Mesendoderm (in vitro differentiated cells): ENCODE measurements at regions not wholly inside any gene's neighbourhood (a gene's known extent, or its start where the extent isn't known, plus 50 kb on each side); places are given as distances from the start of the nearest gene placed in this dataset.

Source experiments
- DNase-seq: peaks from one replicate; pipeline ENCODE4 v3.0.0; 2013
- H2AK5ac ChIP-seq: 2 replicates; pipeline ENCODE4 v1.6.1; 2013; ENCODE audit warnings: low read length, inconsistent platforms
- H2BK120ac ChIP-seq: 2 replicates; pipeline ENCODE4 v1.6.1; 2013; ENCODE audit warnings: low read depth, mild to moderate bottlenecking, low read length, moderate library complexity, mixed read lengths
- H2BK15ac ChIP-seq: replicated peaks from 2 replicates; pipeline ENCODE4 v1.6.1; 2013; ENCODE audit warnings: low read depth, mild to moderate bottlenecking, moderate library complexity
- H2BK5ac ChIP-seq: 2 replicates; pipeline ENCODE4 v1.6.1; 2013; ENCODE audit warnings: low read length, inconsistent platforms
- H3K18ac ChIP-seq: 2 replicates; pipeline ENCODE4 v1.6.1; 2013; ENCODE audit warnings: mild to moderate bottlenecking, low read length, mixed read lengths
- H3K23ac ChIP-seq: one replicate; pipeline ENCODE4 v1.6.1; 2013; ENCODE audit warnings: low read length
- H3K27ac ChIP-seq: 2 replicates; pipeline ENCODE4 v1.5.1; 2013; ENCODE audit warnings: low read depth, mild to moderate bottlenecking, inconsistent platforms, low read length, moderate library complexity
- H3K27me3 ChIP-seq: 2 replicates; pipeline ENCODE4 v1.6.1; 2013; ENCODE audit warnings: low read length, control low read depth, mild to moderate bottlenecking, inconsistent platforms; ENCODE audit not compliant: insufficient read depth, poor library complexity
- H3K36me3 ChIP-seq: 2 replicates; pipeline ENCODE4 v1.6.1; 2013; ENCODE audit warnings: low read length, inconsistent platforms; ENCODE audit not compliant: control insufficient read depth, insufficient read depth
- H3K4ac ChIP-seq: one replicate; pipeline ENCODE4 v1.6.1; 2013; ENCODE audit warnings: low read depth, mild to moderate bottlenecking, low read length, moderate library complexity
- H3K4me1 ChIP-seq: 2 replicates; pipeline ENCODE4 v1.6.1; 2013; ENCODE audit warnings: low read depth, low read length, inconsistent platforms; ENCODE audit not compliant: control insufficient read depth
- H3K4me2 ChIP-seq: 2 replicates; pipeline ENCODE4 v1.6.1; 2013; ENCODE audit warnings: low read length
- H3K4me3 ChIP-seq: 2 replicates; pipeline ENCODE4 v1.5.1; 2013; ENCODE audit warnings: mild to moderate bottlenecking, low read length
- H3K56ac ChIP-seq: one replicate; pipeline ENCODE4 v1.6.1; 2013; ENCODE audit warnings: low read length
- H3K79me1 ChIP-seq: 2 replicates; pipeline ENCODE4 v1.6.1; 2013; ENCODE audit warnings: low read length, inconsistent platforms
- H3K79me2 ChIP-seq: 2 replicates; pipeline ENCODE4 v1.6.1; 2013; ENCODE audit warnings: mild to moderate bottlenecking, low read length; ENCODE audit not compliant: control insufficient read depth, insufficient read depth
- H3K9ac ChIP-seq: 2 replicates; pipeline ENCODE4 v1.6.1; 2013; ENCODE audit warnings: low read length, inconsistent platforms
- H4K5ac ChIP-seq: one replicate; pipeline ENCODE4 v1.6.1; 2013; ENCODE audit warnings: low read length
- H4K8ac ChIP-seq: one replicate; pipeline ENCODE4 v1.6.1; 2013; ENCODE audit warnings: low read depth, mild to moderate bottlenecking, control low read depth, low read length, moderate library complexity
- WGBS: extraction: QIAGEN DNeasy Blood & Tissue Kit; methylation state at CpG from one replicate; pipeline ENCODE4 v1.1.7; 2013; ENCODE audit warnings: low lambda C conversion rate, missing lambda C conversion rate; ENCODE audit not compliant: insufficient coverage; ENCODE audit errors: extremely low coverage; 5-methylcytosine and 5-hydroxymethylcytosine counted together

DNA sequence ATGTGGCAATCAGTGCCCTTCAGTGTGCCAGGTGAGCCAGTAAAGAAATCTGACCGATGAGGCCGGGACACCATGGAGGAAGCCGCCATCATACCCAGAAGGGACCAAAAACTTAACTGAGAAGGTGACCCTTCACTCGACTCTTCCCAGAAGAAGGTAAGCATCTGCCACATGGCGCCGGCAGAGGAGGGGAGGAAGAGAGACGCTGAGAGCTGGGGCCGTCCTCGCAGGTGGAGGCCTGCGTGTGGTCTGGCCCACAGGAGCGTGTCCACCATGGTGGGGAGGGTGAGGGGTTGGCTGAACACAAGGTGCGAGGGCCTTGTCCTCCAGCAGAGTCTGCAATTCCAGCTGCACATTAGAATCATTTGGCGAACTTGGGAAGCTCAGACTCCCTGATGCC lies 513.1 kb upstream of the RAB6C start:
- Histone ChIP-seq H3K79me1 (no peaks in the 10 kb centered on the region), H3K4me1 (no peaks in the 10 kb centered on the region), H3K27ac (no peak overlapping the region), H2BK15ac (no peak overlapping the region), H3K4ac (no peak overlapping the region), H3K56ac (no peak overlapping the region), H3K27me3 (no peaks in the 10 kb centered on the region), H3K79me2 (no peaks in the 10 kb centered on the region), H2BK5ac (no peak overlapping the region), H2AK5ac (no peak overlapping the region), H3K9ac (no peak overlapping the region), H3K4me3 (no peak overlapping the region), H3K36me3 (no peaks in the 10 kb centered on the region), H4K5ac (no peak overlapping the region), H2BK120ac (no peak overlapping the region), H3K23ac (no peak overlapping the region), H3K18ac (no peak overlapping the region), H3K4me2 (no peak overlapping the region), H4K8ac (no peak overlapping the region)
- no CpG with 5 or more reads among the region's 13 CpGs for WGBS
- DNase-seq = no peak

DNA sequence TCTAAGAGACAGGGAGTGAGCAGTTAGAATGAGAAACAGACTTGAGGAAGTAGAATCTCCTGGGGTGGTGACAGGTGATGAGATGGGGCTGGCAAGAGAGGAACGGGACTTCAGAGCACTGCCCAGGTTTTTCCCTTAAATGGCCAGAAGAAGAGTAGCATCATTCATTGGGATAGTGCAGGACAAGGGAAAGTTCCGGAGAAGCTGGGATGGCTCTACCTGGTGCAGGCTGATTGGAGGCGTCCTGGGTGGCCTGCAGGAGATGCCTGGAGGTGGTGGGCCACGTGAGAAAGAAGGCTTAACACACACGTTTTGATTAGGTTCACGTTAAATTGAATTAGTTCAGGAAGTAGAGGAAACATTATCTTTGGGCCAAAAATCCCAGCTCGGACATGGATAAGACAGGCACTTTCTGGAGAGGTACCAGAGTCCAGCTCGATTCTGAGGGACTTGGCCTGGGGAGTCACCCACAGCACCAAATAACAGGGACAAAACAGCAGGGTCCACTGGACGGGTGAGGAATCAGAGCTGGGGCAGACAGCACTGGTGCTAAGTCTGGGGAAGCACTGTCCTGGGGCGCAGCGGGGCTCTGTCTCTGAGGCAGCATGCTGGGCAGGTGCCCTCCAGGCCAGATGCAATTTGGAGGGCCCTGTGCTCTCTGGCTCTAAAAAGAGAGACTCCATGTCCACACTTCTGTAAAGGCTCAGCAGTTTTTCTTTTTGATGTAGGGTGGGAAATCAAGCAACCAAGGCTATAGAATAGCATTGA lies 512.3 kb upstream of the RAB6C start:
- no peak overlapping the region for H3K9ac ChIP-seq
- H3K27ac ChIP-seq = no peak overlapping the region
- DNase-seq = no peak

DNA sequence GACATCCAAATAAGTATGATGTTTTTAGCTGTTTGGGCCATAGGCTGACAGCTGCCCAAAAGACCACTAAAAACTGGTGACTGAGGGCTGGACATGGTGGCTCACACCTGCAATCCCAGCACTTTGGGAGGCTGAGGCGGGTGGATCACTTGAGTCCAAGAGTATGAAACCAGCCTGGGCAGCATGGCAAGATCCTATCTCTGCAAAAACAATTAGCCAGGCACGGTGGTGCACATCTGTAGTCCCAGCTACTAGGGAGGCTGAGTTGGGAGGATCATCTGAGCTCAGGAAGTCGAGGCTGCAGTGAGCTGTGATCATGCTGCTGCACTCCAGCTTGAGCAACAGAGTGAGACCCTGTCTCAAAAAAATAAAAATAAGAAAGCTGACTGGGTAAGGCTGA lies 511.5 kb upstream of the RAB6C start:
- no peak for DNase-seq
- Histone ChIP-seq H3K36me3 (no peaks in the 10 kb centered on the region), H3K4me3 (no peak overlapping the region), H3K79me2 (no peaks in the 10 kb centered on the region), H4K5ac (no peak overlapping the region), H4K8ac (no peak overlapping the region), H2BK120ac (no peak overlapping the region), H2AK5ac (no peak overlapping the region), H3K4me1 (no peaks in the 10 kb centered on the region), H3K9ac (no peak overlapping the region), H3K23ac (no peak overlapping the region), H3K79me1 (no peaks in the 10 kb centered on the region), H3K18ac (no peak overlapping the region), H3K4me2 (no peak overlapping the region), H2BK5ac (no peak overlapping the region), H3K4ac (no peak overlapping the region), H3K27me3 (no peaks in the 10 kb centered on the region), H3K27ac (no peak overlapping the region), H2BK15ac (no peak overlapping the region), H3K56ac (no peak overlapping the region)
- no CpG with 5 or more reads among the region's 3 CpGs for WGBS

More for the DNA sequence above, 512.3 kb upstream of the RAB6C start:
- Histone ChIP-seq H2AK5ac (no peak overlapping the region), H3K36me3 (no peaks in the 10 kb centered on the region), H4K8ac (no peak overlapping the region), H3K56ac (no peak overlapping the region), H2BK5ac (no peak overlapping the region), H3K18ac (no peak overlapping the region), H3K4ac (no peak overlapping the region), H3K4me1 (no peaks in the 10 kb centered on the region), H4K5ac (no peak overlapping the region), H2BK120ac (no peak overlapping the region), H3K79me1 (no peaks in the 10 kb centered on the region), H3K79me2 (no peaks in the 10 kb centered on the region), H3K27me3 (no peaks in the 10 kb centered on the region), H3K4me3 (no peak overlapping the region), H3K23ac (no peak overlapping the region), H3K4me2 (no peak overlapping the region), H2BK15ac (no peak overlapping the region)
- WGBS = no CpG with 5 or more reads among the region's 11 CpGs

DNA sequence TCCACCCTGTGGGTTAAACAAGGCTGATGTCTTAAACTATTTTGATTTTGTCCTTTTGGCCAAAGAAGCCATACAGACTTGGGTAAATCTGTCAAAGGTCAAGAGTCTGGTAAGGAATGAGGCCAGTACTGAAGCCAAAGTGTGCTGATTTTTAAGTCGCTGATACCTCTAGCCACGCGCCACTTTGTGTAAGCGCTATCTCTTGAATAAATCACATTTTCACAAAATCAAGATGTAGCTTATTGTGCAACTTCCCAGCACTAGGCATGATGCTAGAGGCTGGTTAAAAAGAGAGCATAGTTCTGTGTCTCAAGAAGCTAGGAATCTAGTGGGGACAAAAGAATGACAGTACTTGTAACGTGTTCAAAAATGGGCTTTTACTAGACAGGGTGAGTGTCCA lies 510.6 kb upstream of the RAB6C start:
- H3K9ac ChIP-seq = no peak overlapping the region
- no CpG with 5 or more reads among the region's 5 CpGs for WGBS
- H3K23ac ChIP-seq = no peak overlapping the region
- no peak overlapping the region for H2AK5ac ChIP-seq
- no peak overlapping the region for H2BK120ac ChIP-seq
- H2BK15ac ChIP-seq = no peak overlapping the region
- H4K5ac ChIP-seq = no peak overlapping the region
- no peaks in the 10 kb centered on the region for H3K27me3 ChIP-seq
- no peak overlapping the region for H3K4ac ChIP-seq
- H3K18ac ChIP-seq = no peak overlapping the region
- H3K4me3 ChIP-seq = no peak overlapping the region
- no peaks in the 10 kb centered on the region for H3K4me1 ChIP-seq
- H3K79me1 ChIP-seq = no peaks in the 10 kb centered on the region
- no peak overlapping the region for H4K8ac ChIP-seq
- no peak overlapping the region for H3K4me2 ChIP-seq
- H3K36me3 ChIP-seq = no peaks in the 10 kb centered on the region
- H3K79me2 ChIP-seq = no peaks in the 10 kb centered on the region
- no peak overlapping the region for H2BK5ac ChIP-seq
- no peak for DNase-seq
- no peak overlapping the region for H3K56ac ChIP-seq
- H3K27ac ChIP-seq = no peak overlapping the region

DNA sequence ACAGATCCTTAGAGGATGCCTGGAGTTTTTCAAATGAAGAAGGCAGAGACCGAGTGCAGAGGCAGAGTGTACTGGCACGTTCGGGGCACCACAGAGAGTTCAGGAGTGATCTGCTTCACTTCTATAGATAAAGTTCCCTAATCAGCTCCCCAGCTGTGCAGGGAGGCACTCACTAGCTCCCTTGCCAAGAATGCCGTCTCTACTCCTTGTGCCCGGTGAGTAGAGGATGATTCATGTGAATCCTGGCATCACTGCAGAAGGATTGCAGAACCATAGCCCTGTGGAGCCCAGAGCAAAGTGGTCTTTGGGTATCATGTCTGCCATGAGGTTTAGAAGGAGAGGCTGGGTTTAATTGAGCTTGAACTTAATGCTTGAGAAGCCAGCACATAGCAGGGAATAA lies 510.1 kb upstream of the RAB6C start:
- Histone ChIP-seq H2AK5ac (no peak overlapping the region), H3K9ac (no peak overlapping the region)
- no CpG with 5 or more reads among the region's 5 CpGs for WGBS

DNA sequence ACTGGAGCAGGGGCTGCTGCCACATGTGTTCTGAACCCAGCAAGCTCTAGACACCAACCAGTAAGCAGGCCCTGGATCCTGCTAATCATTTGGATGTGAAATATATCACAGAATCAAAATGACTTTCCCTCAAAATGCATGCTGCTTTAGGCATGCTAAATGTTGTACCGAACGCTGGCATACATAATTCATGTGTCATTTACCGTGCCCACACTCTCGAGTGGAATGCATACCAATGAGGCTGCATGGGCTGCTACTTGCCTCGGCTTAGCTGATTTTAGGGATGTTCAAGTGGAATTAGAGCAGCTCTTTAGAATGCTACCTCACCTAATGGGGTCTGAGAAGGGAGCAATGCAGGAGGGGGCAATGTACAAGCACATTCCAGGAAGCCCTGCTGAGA lies 509.6 kb upstream of the RAB6C start:
- no peak for DNase-seq
- Histone ChIP-seq H3K4ac (no peak overlapping the region), H3K18ac (no peak overlapping the region), H3K4me1 (no peaks in the 10 kb centered on the region), H4K5ac (no peak overlapping the region), H4K8ac (no peak overlapping the region), H2AK5ac (no peak overlapping the region), H2BK120ac (no peak overlapping the region), H3K36me3 (no peaks in the 10 kb centered on the region), H3K27me3 (no peaks in the 10 kb centered on the region), H3K23ac (no peak overlapping the region), H3K56ac (no peak overlapping the region), H3K79me2 (no peaks in the 10 kb centered on the region), H3K4me3 (no peak overlapping the region), H3K9ac (no peak overlapping the region), H2BK5ac (no peak overlapping the region), H3K4me2 (no peak overlapping the region), H2BK15ac (no peak overlapping the region), H3K27ac (no peak overlapping the region), H3K79me1 (no peaks in the 10 kb centered on the region)
- no CpG with 5 or more reads among the region's 5 CpGs for WGBS

More for the DNA sequence above, 510.1 kb upstream of the RAB6C start:
- H3K27me3 ChIP-seq = no peaks in the 10 kb centered on the region
- H2BK5ac ChIP-seq = no peak overlapping the region
- no peak overlapping the region for H4K5ac ChIP-seq
- H3K36me3 ChIP-seq = no peaks in the 10 kb centered on the region
- no peak overlapping the region for H3K4me2 ChIP-seq
- no peak overlapping the region for H2BK15ac ChIP-seq
- no peak overlapping the region for H3K27ac ChIP-seq
- H3K4ac ChIP-seq = no peak overlapping the region
- no peak overlapping the region for H2BK120ac ChIP-seq
- no peak overlapping the region for H4K8ac ChIP-seq
- no peaks in the 10 kb centered on the region for H3K79me1 ChIP-seq
- H3K79me2 ChIP-seq = no peaks in the 10 kb centered on the region
- H3K23ac ChIP-seq = no peak overlapping the region
- no peak overlapping the region for H3K18ac ChIP-seq
- DNase-seq = no peak
- no peak overlapping the region for H3K4me3 ChIP-seq
- H3K56ac ChIP-seq = no peak overlapping the region
- H3K4me1 ChIP-seq = no peaks in the 10 kb centered on the region
